Neural cell (in vitro differentiated cells): ENCODE measurements at regions not wholly inside any gene's neighbourhood (a gene's known extent, or its start where the extent isn't known, plus 50 kb on each side); places are given as distances from the start of the nearest gene placed in this dataset.

Experiments
- H2AFZ ChIP-seq: fragments of 200-600, 300-800 bp; sonication (generic), shearing (Covaris generic); 2 replicates; pipeline ENCODE4 v1.6.0; 2014; ENCODE audit warnings: low read depth, mild to moderate bottlenecking, antibody characterized with exemption, low read length, moderate library complexity
- H3F3A ChIP-seq: fragments of 200-600 bp; shearing (Covaris generic); 2 replicates; pipeline ENCODE4 v1.6.1; 2016; ENCODE audit warnings: mild to moderate bottlenecking, moderate library complexity, mixed read lengths, antibody characterized with exemption, low read length; ENCODE audit not compliant: insufficient read depth, poor library complexity, severe bottlenecking
- H3K27ac ChIP-seq: fragments of 200-600, 300-800 bp; sonication (generic), shearing (Covaris generic); 2 replicates; pipeline ENCODE4 v1.5.1; 2014; ENCODE audit warnings: mild to moderate bottlenecking, low read length, moderate library complexity
- H3K27me3 ChIP-seq: fragments of 300-800, 200-600 bp; sonication (generic), shearing (Covaris generic); 2 replicates; pipeline ENCODE4 v1.6.0; 2014; ENCODE audit warnings: mild to moderate bottlenecking, low read depth, low read length, moderate library complexity; ENCODE audit not compliant: insufficient read depth
- H3K36me3 ChIP-seq: fragments of 300-800, 200-600 bp; sonication (generic), shearing (Covaris generic); 2 replicates; pipeline ENCODE4 v1.5.1; 2014; ENCODE audit warnings: mild to moderate bottlenecking, antibody characterized with exemption, low read length, moderate library complexity; ENCODE audit not compliant: insufficient read depth
- H3K4me2 ChIP-seq: fragments of 300-800, 200-600 bp; sonication (generic), shearing (Covaris generic); 2 replicates; pipeline ENCODE4 v1.6.0; 2014; ENCODE audit warnings: mild to moderate bottlenecking, low read length
- H3K4me3 ChIP-seq: fragments of 300-800, 200-600 bp; sonication (generic), shearing (Covaris generic); 2 replicates; pipeline ENCODE4 v1.5.1; 2014; ENCODE audit warnings: mild to moderate bottlenecking, low read length, moderate library complexity
- H3K79me2 ChIP-seq: fragments of 200-600 bp; shearing (Covaris generic); replicated peaks from 2 replicates; pipeline ENCODE4 v1.6.0; 2014; ENCODE audit warnings: mild to moderate bottlenecking, low read length, moderate library complexity; ENCODE audit not compliant: insufficient read depth
- H3K9ac ChIP-seq: fragments of 300-800, 200-600 bp; sonication (generic), shearing (Covaris generic); 2 replicates; pipeline ENCODE4 v1.6.1; 2016; ENCODE audit warnings: mild to moderate bottlenecking, low read length, mixed read lengths
- H3K9me2 ChIP-seq: fragments of 200-600 bp; shearing (Covaris generic); 2 replicates; pipeline ENCODE4 v1.6.1; 2016; ENCODE audit warnings: mild to moderate bottlenecking, low read length, mixed read lengths; ENCODE audit not compliant: insufficient read depth
- H3K9me3 ChIP-seq: fragments of 200-600, 300-800 bp; sonication (generic), shearing (Covaris generic); 2 replicates; pipeline ENCODE4 v1.6.1; 2016; ENCODE audit warnings: mild to moderate bottlenecking, mixed run types, low read length, moderate library complexity, mixed read lengths
- H4K20me1 ChIP-seq: fragments of 200-600 bp; shearing (Covaris generic); 2 replicates; pipeline ENCODE4 v1.6.1; 2016; ENCODE audit warnings: mild to moderate bottlenecking, mixed run types; ENCODE audit not compliant: insufficient read depth
- CTCF ChIP-seq: fragments of 450-650 bp; IDR thresholded peaks from 2 replicates; pipeline ENCODE4 v1.5.1; 2014; ENCODE audit warnings: antibody characterized with exemption, mild to moderate bottlenecking, moderate library complexity; ENCODE audit not compliant: poor library complexity, severe bottlenecking
- EP300 ChIP-seq: fragments of 450-650 bp; conservative IDR thresholded peaks from 2 replicates; pipeline ENCODE4 v1.6.1; 2014; ENCODE audit warnings: antibody characterized with exemption, mild to moderate bottlenecking, moderate library complexity; ENCODE audit not compliant: poor library complexity, severe bottlenecking
- EZH2 ChIP-seq: fragments of 200-600, 300-800 bp; shearing (Covaris generic), sonication (generic); IDR thresholded peaks from 2 replicates; pipeline ENCODE4 v1.6.1; 2014; ENCODE audit warnings: antibody characterized with exemption, low read length, borderline replicate concordance, mild to moderate bottlenecking; ENCODE audit not compliant: insufficient read depth, poor library complexity, severe bottlenecking
- MXI1 ChIP-seq: fragments of 450-650 bp; conservative IDR thresholded peaks from 2 replicates; pipeline ENCODE4 v1.6.1; 2014; ENCODE audit warnings: antibody characterized with exemption, mild to moderate bottlenecking; ENCODE audit not compliant: poor library complexity, severe bottlenecking
- POLR2AphosphoS5 ChIP-seq: IDR thresholded peaks from 2 replicates; pipeline ENCODE4 v1.6.1; 2012
- RAD21 ChIP-seq: fragments of 450-650 bp; conservative IDR thresholded peaks from 2 replicates; pipeline ENCODE4 v1.6.1; 2014; ENCODE audit warnings: antibody characterized with exemption, mild to moderate bottlenecking, moderate library complexity
- REST ChIP-seq: IDR thresholded peaks from 2 replicates; pipeline ENCODE4 v1.6.1; 2012; ENCODE audit warnings: borderline replicate concordance
- SMC3 ChIP-seq: fragments of 450-650 bp; conservative IDR thresholded peaks from 2 replicates; pipeline ENCODE4 v1.6.1; 2014; ENCODE audit warnings: antibody characterized with exemption, mild to moderate bottlenecking, moderate library complexity; ENCODE audit not compliant: poor library complexity
- TAF1 ChIP-seq: IDR thresholded peaks from 2 replicates; pipeline ENCODE4 v1.6.1; 2012; ENCODE audit warnings: low read depth

GRCh38 chr10:65528986-65529385 lies 1396.8 kb upstream of the LRRTM3 start:
- H3F3A ChIP-seq: no peaks in the 10 kb centered on the region
- TF ChIP-seq RAD21: no peak
- no peak for TF ChIP-seq MXI1
- TF ChIP-seq EZH2: no peak
- TF ChIP-seq SMC3: no peak
- no peak for TF ChIP-seq TAF1
- no peaks in the 10 kb centered on the region for H4K20me1 ChIP-seq
- H3K27me3 ChIP-seq: no peaks in the 10 kb centered on the region
- no peaks in the 10 kb centered on the region for H3K9me2 ChIP-seq
- no peaks in the 10 kb centered on the region for H3K79me2 ChIP-seq
- H3K4me2 ChIP-seq: no peak overlapping the region
- H3K4me3 ChIP-seq: no peak overlapping the region
- no peak overlapping the region for H3K27ac ChIP-seq
- no peak overlapping the region for H3K9ac ChIP-seq
- H3K9me3 ChIP-seq: no peaks in the 10 kb centered on the region
- no peak overlapping the region for H2AFZ ChIP-seq
- H3K36me3 ChIP-seq: no peaks in the 10 kb centered on the region

- H3F3A ChIP-seq: no peaks in the 10 kb centered on the region
- no peak overlapping the region for H3K27ac ChIP-seq
- no peaks in the 10 kb centered on the region for H3K9me3 ChIP-seq
- H3K9me2 ChIP-seq: no peaks in the 10 kb centered on the region
- no peaks in the 10 kb centered on the region for H4K20me1 ChIP-seq
- no peak overlapping the region for H3K4me2 ChIP-seq
- H3K9ac ChIP-seq: no peak overlapping the region
- H3K4me3 ChIP-seq: no peak overlapping the region
- no peaks in the 10 kb centered on the region for H3K36me3 ChIP-seq
- no peaks in the 10 kb centered on the region for H3K27me3 ChIP-seq
- no peak for TF ChIP-seq MXI1
- no peak for TF ChIP-seq POLR2AphosphoS5
- TF ChIP-seq CTCF: no peak
- no peak for TF ChIP-seq SMC3
- TF ChIP-seq REST: no peak
- no peak for TF ChIP-seq EZH2
- TF ChIP-seq EP300: no peak
- no peak for TF ChIP-seq TAF1
- TF ChIP-seq RAD21: no peak
- H3K79me2 ChIP-seq: no peaks in the 10 kb centered on the region
- no peak overlapping the region for H2AFZ ChIP-seq
Measured at GRCh38 chr10:65531545-65531944, 1394.3 kb upstream of the LRRTM3 start.

- Histone ChIP-seq H3K4me2 (no peak overlapping the region), H3K4me3 (no peak overlapping the region), H3K9me3 (no peaks in the 10 kb centered on the region), H2AFZ (no peak overlapping the region), H3K79me2 (no peaks in the 10 kb centered on the region), H3K27ac (no peak overlapping the region), H3K27me3 (no peaks in the 10 kb centered on the region), H3F3A (no peaks in the 10 kb centered on the region), H3K9ac (no peak overlapping the region), H3K9me2 (no peaks in the 10 kb centered on the region), H4K20me1 (no peaks in the 10 kb centered on the region), H3K36me3 (no peaks in the 10 kb centered on the region)
- TF ChIP-seq EZH2 (no peak), EP300 (no peak), CTCF (no peak), MXI1 (no peak), TAF1 (no peak), RAD21 (no peak), REST (no peak), POLR2AphosphoS5 (no peak), SMC3 (no peak)
Measured at GRCh38 chr10:65534771-65535170, 1391.1 kb upstream of the LRRTM3 start.
